Left lung (tissue), 4 donors: ENCODE measurements at regions not wholly inside any gene's neighbourhood (a gene's known extent, or its start where the extent isn't known, plus 50 kb on each side); places are given as distances from the start of the nearest gene placed in this dataset.

Experiments used
- ATAC-seq: fragments of 200-7000 bp; cut with Tn5 transposase; one replicate; pipeline ENCODE4 v1.9.1; 2020; ENCODE audit warnings: moderate library complexity
- DNase-seq, 4 donors: peaks; one replicate each; pipeline ENCODE4 v3.0.0-alpha.2; 2013 to 2020
- H3K27ac ChIP-seq, 2 donors: fragments of 200-600 bp; sonication (generic) in 1 of 2; one replicate each; pipeline versions ENCODE4 v1.5.0 to v1.8.0; 2020 to 2021
- H3K27me3 ChIP-seq, 2 donors: fragments of 200-600 bp; sonication (generic) in 1 of 2; one replicate each; pipeline versions ENCODE4 v1.5.0 to v1.8.0; 2020 to 2021
- H3K36me3 ChIP-seq, 2 donors: fragments of 200-600 bp; sonication (generic) in 1 of 2; one replicate each; pipeline versions ENCODE4 v1.5.0 to v1.8.0; 2020 to 2021
- H3K4me1 ChIP-seq, 2 donors: fragments of 200-600 bp; one replicate each; pipeline ENCODE4 v1.8.0; 2021
- H3K4me3 ChIP-seq, 2 donors: fragments of 200-600 bp; sonication (generic) in 1 of 2; one replicate each; pipeline versions ENCODE4 v1.5.0 to v1.8.0; 2020 to 2021; ENCODE audit warnings: mild to moderate bottlenecking in 1 of 2
- H3K9me3 ChIP-seq, 2 donors: fragments of 200-600 bp; sonication (generic) in 1 of 2; one replicate each; pipeline versions ENCODE4 v1.5.0 to v1.8.0; 2020 to 2021
- intact Hi-C, 2 donors: fragments of 100-400 bp; cut with DNase I; formaldehyde crosslinking; loops; one replicate each; pipeline versions ENCODE4 v1.11.2 to v1.14.2; 2022
- TF ChIP-seq, protein P1 (sequence below), 2 donors: fragments of 200-600 bp; sonication (generic) in 1 of 2; IDR thresholded peaks; one replicate each; pipeline versions ENCODE4 v1.5.0 to v1.8.0; 2021; ENCODE audit warnings: antibody characterized with exemption in 2 of 2
- donor health status: DM: no; HTN: yes; CAD: no.
- donor health status: DM: no; HTN: no; CAD: no.

DNA sequence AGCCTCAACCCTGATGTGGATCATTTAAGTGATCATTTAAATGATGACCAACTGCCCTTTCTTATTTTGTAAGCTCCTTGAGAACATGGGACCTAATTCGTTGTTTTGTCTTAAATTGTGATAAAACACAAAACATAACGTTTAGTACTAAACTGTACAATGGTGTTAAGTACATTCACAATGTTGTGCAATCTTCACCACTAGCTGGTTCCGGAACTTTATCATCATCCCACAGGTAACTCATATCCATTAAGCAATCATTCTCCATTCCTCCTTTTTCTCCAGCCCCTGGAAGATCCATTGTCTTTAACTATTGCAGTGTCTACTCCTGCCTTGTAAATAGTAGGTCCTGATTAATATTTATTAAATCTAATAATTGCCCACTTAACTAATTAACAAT is 460.5 kb upstream of the BRINP1 start:
- no peak for DNase-seq
- no peak for ATAC-seq
- TF ChIP-seq, protein P1, sequence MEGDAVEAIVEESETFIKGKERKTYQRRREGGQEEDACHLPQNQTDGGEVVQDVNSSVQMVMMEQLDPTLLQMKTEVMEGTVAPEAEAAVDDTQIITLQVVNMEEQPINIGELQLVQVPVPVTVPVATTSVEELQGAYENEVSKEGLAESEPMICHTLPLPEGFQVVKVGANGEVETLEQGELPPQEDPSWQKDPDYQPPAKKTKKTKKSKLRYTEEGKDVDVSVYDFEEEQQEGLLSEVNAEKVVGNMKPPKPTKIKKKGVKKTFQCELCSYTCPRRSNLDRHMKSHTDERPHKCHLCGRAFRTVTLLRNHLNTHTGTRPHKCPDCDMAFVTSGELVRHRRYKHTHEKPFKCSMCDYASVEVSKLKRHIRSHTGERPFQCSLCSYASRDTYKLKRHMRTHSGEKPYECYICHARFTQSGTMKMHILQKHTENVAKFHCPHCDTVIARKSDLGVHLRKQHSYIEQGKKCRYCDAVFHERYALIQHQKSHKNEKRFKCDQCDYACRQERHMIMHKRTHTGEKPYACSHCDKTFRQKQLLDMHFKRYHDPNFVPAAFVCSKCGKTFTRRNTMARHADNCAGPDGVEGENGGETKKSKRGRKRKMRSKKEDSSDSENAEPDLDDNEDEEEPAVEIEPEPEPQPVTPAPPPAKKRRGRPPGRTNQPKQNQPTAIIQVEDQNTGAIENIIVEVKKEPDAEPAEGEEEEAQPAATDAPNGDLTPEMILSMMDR (IDR thresholded peaks at IDR 0.05), result no peak
- Histone ChIP-seq H3K36me3 (no peaks in the 10 kb centered on the region), H3K4me1 (no peaks in the 10 kb centered on the region), H3K4me3 (no peak overlapping the region), H3K27ac (no peak overlapping the region), H3K27me3 (no peaks in the 10 kb centered on the region), H3K9me3 (no peaks in the 10 kb centered on the region)
- intact Hi-C loops, result no loop called here

DNA sequence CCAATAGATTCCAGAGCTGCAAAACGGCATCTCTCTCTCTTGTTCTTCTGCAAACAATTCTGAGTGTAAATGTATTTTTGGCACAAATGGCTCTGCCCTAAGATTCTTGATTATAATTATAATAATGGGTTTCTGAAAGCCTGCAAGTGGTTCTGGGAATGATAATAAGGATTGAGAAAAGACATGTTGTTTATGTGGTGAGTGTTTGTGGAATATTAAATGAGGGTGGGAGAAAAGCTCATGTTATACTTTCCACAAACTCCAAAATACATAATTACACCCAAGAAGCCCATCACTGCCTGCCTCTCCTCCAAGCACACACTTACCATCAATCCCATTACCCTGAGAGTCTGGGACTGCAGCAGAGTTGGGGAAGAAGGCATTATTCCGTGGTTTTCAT is 460.0 kb upstream of the BRINP1 start:
- Histone ChIP-seq H3K36me3 (no peaks in the 10 kb centered on the region), H3K27ac (no peak overlapping the region), H3K4me3 (no peak overlapping the region), H3K9me3 (no peaks in the 10 kb centered on the region), H3K4me1 (no peaks in the 10 kb centered on the region), H3K27me3 (no peaks in the 10 kb centered on the region)
- intact Hi-C loops, result no loop called here
- ATAC-seq (no peak), DNase-seq (no peak)
- TF ChIP-seq, protein P1 (IDR thresholded peaks at IDR 0.05), result no peak

DNA sequence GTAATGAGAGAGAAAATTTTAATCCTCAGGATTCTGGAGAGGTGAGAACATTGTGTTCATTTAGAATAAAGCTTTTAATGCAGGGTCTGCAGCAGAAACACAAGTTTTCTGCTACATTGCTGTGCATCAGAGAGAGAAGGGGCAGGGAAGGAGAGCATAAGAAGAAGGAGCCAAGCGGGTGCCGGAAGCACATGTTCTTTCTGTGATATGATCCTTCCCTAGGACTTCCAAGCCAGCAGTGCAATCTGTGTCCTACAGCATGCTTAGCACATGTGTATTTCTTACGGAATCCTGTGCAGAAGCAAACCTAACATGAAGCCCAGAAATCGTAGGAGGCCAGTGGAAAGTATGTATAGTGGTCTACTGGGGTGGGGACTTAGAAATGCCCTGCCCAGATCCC is 458.3 kb upstream of the BRINP1 start:
- Histone ChIP-seq H3K4me3 (no peak overlapping the region), H3K36me3 (no peaks in the 10 kb centered on the region), H3K27me3 (no peaks in the 10 kb centered on the region), H3K4me1 (no peaks in the 10 kb centered on the region), H3K9me3 (no peaks in the 10 kb centered on the region), H3K27ac (no peak overlapping the region)
- TF ChIP-seq, protein P1 (IDR thresholded peaks at IDR 0.05), result no peak
- no peak for ATAC-seq
- no peak for DNase-seq
- intact Hi-C loops, result no loop called here

DNA sequence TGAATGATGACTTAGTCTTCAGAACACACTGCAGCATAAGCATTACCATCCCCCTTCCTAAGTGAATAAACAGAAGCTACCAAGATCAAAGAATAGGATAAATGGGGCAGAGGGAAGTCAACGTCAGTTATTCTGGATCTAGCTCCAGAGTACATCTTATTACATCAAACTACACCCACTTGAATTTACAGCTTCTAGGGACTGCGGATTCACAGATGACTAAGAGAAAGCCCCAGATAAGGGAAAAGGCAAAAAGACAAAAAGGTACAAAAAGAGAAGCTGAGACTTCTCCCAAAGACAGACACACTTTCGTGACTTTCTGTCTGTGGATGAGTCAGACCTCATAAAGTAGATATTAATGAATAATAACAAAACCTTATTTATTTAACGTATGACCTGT is 457.9 kb upstream of the BRINP1 start:
- H3K4me3 ChIP-seq, result no peak overlapping the region
- H3K27ac ChIP-seq, result no peak overlapping the region
- H3K27me3 ChIP-seq, result no peaks in the 10 kb centered on the region
- ATAC-seq (no peak), DNase-seq (no peak)
- intact Hi-C loops, result no loop called here
- no peaks in the 10 kb centered on the region for H3K36me3 ChIP-seq
- TF ChIP-seq, protein P1 (IDR thresholded peaks at IDR 0.05), result no peak
- no peaks in the 10 kb centered on the region for H3K9me3 ChIP-seq
- no peaks in the 10 kb centered on the region for H3K4me1 ChIP-seq

DNA sequence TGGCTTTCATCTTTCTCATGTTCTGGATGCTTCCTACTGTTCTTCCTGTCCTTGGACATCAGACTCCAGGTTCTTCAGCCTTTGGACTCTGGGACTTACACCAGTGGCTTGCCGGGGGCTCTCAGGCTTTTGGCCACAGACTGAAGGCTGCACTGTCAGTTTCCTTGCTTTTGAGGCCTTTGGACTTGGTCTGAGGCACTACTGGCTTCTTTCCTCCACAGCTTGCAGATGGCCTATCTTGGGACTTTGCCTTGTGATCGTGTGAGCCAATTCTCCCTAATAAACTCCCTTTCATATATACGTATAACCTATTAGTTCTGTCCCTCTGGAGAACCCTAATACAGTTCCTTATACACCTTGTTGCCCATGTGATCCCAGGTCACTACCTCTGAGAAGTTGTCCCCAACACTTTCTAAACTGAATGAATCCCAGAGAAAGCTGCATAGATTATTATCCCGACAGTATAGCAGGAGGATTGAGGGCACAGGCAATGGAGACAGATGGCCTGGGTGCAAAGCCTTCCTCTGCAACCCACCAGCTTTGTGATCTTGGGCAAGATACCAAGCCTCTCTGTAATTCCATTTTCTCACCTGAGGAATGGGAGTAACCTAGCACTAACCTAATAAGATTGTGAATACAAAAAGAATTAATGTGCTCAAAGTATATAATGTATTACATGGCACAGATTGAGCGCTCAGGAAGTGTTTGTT is 449.6 kb upstream of the BRINP1 start:
- ATAC-seq (no peak), DNase-seq (no peak)
- Histone ChIP-seq H3K27ac (no peak overlapping the region), H3K27me3 (no peaks in the 10 kb centered on the region), H3K36me3 (no peaks in the 10 kb centered on the region), H3K4me3 (no peak overlapping the region), H3K4me1 (no peaks in the 10 kb centered on the region), H3K9me3 (no peaks in the 10 kb centered on the region)
- intact Hi-C loops, result no loop called here
- TF ChIP-seq, protein P1 (IDR thresholded peaks at IDR 0.05), result no peak
